ACHN (cell line): ENCODE measurements at regions not wholly inside any gene's neighbourhood (a gene's known extent, or its start where the extent isn't known, plus 50 kb on each side); places are given as distances from the start of the nearest gene placed in this dataset.

Experiments used
- DNase-seq: peaks from one replicate; pipeline ENCODE4 v3.0.0-alpha.2; 2015
- in situ Hi-C: cut with HindIII; loops from 2 replicates; pipeline ENCODE4 v1.10.0; 2017; ENCODE audit warnings: low sequenced_read_pairs, low pct_ligation_motif_present, low pct_unique_long_range_greater_than_20kb

DNA sequence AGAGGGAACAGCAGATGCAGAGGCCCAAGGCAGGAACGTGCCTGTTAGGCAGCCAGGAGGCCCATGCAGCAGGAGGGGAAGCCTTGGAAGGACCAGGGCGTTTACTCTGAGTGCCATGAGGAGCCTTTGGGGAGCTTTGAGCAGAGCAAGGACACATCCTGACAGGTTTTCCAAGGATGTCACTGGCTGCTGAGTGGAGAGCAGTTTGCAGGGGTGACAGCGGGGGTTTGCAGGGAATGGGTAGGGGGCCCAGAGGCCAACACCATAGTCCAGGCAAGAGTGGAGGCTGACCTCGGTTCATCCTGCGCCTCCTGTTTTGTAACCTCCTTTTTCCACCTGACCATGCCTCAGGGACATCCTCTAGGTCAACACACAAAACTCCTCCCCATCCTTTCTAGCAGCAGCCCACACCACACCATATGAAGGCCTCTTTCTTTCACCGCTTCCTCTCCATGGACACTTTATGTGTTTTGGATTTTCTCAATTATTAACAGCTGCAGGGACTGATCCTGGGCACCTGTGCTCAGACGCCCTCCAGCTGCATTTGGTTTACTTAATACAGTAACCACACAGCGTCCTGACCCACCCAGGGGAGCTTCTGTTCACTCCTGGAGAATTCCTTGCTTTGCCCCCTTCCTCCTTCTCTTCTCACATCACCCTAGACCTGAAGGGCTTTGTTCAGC lies 528.5 kb downstream of the MATN1 start:
- DNase-seq: no peak
- in situ Hi-C loops: no loop called here

DNA sequence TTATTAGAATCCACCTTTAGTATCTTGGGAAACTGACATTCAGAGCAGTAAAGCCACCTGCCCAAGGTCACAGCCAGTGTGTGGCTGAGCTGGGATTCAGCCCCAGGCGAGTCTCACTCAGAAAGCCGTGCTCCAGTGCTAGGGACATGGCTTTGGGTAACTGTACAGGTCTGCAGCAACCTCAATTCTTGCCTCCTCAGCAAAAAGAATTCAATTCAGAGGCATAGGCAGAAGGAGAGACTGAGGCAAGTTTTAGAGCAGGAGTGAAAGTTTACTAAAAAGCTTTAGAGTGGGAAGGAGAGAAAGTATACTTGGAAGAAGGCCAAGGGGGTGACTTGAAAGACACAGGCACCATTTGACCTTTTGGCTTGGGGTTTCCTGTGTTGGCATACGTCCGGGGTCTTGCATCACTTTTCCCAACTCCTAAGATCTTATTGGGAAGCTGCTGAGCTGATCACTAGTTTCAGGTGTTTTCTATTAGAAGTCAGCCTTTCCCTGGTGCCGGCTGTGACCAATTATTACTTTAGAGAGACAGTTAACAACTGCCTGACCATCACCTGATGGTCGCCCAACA lies 529.3 kb downstream of the MATN1 start:
- no peak for DNase-seq
- in situ Hi-C loops: no loop called here

DNA sequence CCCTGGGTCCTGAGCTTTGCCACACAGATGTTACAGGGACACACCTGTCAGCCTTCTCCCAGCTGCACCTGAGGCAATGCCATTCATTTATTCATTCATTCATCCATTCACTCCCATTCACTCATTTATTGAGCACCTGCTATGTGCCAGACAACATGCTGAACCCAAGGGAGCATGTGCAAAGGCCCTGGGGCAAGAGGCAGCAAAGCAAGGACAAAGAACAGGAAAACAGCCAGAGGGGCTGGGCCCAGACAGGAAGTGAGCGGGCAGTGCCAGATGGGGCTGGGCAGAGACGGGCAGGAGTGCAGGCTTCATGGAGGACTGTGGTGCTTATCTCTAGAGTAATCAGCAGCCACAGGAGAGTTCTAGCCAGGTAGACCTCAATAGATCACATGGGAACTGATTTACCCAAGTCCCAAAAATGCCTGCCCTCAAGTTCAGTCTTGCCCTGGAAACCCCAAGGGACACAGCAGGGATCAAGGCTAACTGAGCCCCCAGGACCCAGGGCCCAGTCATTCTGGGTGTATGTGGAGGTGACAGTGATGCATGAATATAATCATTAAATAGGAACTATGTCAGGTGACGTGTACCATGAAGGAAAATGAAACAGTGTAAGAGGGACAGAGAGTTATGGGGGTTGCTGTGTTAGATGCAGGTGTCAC lies 530.3 kb downstream of the MATN1 start:
- DNase-seq: no peak
- in situ Hi-C loops: no loop called here

DNA sequence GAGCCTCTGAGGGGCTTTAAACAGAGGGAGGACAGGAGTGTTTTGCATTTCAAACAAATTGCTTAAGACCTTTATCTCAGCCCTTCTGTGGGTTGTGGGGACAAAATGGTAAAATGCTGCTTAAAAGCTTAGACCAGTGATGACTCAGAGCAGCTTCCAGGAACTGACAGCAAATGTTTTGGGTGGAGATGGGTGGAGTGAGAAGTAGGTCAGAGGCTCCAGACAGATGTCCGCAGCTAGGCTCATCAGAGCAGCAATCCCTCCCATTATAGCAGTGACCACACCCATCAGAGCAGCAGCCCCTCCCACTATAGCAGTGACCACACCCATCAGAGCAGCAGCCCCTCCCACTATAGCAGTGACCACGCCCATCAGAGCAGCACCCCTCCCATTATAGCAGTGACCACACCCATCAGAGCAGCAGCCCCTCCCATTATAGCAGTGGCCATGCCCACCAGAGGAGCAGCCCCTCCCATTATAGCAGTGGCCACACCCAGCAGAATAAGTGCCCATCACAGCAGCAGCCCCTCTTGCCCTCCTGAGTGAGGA lies 532.2 kb downstream of the MATN1 start:
- peak; percentile 1 for DNase-seq
- in situ Hi-C loops: no loop called here

DNA sequence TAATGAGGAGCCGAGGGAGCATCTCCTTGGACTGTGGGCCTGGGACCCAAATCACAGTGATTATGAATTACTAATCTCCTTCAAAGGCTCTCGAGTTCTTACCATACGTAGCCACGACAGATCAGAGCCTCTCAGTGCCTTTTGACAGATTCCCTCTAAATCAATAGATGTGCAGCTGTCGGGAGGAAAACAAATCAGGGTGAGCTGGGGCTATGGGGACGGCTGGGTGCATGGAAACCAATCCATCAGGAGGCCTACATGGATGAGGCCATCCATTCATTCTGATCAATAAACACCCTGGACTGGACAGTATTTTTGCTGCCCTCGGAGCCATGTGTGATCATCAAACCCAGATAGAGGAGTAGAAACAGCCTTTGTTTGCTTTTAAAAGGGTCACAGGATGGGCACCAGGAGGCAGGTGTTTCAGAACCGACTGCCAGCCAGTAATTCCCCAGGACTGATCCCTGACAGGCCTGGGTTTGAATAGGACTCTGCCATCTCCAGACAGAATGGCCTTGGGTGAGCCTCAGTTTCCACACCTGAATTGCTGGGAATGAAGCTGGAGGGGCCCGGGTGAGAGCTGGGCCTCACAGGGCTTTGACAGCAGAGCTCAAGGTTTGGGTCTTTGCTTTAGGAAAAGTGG lies 532.8 kb downstream of the MATN1 start:
- DNase-seq: no peak
- in situ Hi-C loops: no loop called here

DNA sequence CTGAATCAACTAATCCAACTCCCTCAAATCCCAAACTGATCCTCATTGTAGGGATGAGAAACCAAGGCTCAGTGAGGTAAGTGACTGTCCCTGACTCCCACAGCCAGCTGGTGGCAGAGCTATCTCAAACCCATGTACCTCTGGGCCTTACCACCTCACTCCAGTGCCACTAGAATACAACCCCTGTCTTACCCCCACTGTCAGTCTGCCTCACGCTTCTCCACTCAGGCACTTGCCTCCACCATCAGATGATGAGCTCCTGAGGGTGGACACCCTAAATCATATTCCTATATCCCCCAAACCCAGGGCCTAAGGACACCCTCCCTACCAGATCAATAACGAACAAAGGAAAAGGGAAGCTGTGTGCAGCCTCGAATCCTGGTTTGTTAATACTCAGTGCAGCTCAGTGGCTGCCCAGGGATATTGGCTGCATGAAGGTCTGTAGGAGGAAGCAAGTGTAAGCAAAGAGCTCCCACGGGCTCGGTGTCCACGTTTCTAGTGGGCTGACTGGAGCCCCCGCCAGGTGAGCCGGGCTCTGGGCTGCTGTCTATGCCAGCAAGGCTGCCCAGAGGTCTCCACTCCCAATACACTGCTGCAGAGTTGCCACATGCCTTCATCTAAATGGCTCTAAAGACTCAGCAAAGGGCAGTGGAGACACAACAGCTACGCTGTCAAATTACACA lies 533.4 kb downstream of the MATN1 start:
- in situ Hi-C loops: no loop called here
- no peak for DNase-seq

DNA sequence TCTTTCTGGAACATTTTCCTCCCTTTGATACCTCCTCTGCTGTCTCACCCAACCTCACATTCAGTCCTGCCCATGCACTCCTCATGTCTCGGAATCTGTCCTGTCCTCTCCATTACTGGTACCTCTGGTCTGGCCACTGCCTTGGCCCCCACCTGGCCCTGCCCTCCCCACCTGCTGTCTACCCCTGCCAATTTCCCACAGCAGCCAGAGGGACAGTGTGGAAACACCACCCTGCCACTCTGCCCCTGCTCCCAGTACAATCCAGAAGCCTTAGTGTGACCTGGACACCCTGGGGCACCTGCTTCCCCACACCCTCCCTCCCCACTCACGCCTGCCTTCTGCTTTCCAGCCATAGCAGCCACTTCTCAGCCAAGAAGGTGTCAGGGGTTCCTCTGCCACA lies 534.4 kb downstream of the MATN1 start:
- in situ Hi-C loops: no loop called here
- DNase-seq: no peak

DNA sequence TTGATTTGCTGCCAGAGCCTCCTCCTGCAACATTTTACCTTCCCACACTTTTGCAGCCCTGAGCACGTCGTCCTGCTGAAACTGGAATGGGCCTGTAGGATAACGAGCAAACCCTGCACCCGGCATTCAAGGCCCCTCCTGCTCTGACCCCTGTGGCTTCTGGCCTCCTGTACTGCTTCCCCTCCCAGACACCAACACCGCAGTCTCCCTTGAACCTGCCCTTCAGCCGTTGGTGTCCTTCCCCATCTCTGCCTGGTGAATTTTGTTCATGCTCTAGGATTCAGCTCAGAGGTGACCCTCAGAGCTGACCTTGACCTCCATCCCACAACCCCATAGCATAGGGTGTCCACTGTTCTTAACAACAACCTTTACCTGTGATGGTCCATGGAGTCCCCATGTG lies 535.1 kb downstream of the MATN1 start:
- in situ Hi-C loops: no loop called here
- no peak for DNase-seq

DNA sequence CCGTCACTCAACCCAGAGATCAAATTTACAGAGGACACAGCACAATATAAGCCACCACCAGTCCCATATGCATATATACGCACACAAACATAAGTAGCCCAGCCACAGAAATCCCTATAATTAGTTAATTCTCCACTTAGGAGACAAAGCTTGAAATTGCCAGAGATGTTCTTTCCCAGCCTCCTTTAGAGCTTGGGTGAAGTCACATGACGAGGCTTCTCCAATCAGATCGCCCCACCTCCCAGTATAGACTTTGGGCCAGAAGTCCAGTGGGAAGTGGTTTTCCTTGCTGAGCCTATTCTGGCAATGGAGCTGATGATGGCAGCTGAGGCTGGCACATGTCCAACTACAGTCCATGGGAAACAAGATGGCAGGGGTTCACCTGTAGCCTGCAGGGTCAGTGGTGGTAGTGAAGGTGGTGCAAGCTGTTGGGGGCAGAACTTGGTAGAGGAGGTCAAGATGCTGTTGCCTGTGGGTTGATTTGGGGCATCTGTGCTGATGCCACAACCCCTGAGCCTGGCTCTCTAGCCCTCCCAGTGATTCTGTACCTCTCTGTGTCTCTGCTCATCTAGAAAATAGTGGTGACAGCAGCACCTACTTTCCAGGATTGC lies 535.9 kb downstream of the MATN1 start:
- in situ Hi-C loops: no loop called here

DNA sequence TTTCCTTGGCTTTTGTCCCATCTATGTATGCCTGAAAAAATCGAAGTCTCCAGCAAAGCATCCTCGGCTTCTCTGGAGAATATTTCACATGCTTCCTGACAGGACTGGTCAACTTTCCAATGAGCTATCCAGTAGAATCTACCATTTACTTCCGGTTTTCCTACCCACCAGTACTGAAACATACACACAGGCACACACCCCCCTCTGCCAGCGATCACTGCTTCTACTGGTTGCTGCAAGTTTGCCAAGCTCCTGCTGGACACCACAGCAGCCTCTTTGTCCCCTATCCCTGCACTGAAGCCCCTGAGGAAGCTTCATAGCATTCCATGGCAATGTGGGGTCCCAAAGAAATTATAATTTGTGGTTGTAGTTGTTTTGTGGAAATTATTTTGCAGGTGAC lies 536.8 kb downstream of the MATN1 start:
- no peak for DNase-seq
- in situ Hi-C loops: no loop called here

More for the DNA sequence above, 535.9 kb downstream of the MATN1 start:
- no peak for DNase-seq

DNA sequence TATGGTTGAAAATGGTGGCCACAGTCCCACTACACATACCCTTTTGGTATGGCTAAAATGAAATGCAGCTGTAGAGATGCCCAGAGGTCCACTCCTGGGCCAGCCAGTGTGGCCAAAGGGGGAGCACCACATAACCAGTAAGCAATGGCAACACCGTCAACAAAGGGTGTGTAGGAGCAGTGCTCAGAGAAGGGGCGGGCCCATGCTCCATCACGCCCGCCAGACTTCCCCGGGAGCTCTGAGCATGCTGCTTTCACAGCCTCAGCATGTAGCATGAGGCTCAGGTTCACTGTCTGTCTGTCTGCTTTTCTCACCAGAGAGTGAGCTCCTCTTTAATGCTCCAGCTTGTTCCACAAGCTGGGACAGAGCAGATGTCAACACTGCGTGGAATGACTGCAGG lies 537.6 kb downstream of the MATN1 start:
- DNase-seq: no peak
- in situ Hi-C loops: no loop called here

DNA sequence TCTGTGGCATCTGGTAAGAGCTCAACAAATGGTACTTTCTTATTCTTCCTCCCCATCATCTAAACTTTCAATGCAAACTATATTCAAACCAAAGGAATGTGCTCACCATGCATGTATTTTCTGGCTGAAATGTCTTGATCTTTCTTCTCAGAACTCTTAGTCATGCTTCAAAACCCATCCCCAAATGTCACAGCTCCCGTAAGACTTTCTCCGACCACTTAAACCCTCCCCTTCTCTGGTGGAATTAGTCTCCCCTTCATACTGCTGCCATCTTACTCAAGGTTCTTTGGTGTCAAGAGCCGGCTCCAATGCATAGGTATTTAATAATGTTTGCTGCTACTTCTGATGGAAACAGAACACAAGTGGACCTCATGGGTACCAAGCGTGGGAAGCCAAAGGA lies 538.1 kb downstream of the MATN1 start:
- no peak for DNase-seq
- in situ Hi-C loops: no loop called here

DNA sequence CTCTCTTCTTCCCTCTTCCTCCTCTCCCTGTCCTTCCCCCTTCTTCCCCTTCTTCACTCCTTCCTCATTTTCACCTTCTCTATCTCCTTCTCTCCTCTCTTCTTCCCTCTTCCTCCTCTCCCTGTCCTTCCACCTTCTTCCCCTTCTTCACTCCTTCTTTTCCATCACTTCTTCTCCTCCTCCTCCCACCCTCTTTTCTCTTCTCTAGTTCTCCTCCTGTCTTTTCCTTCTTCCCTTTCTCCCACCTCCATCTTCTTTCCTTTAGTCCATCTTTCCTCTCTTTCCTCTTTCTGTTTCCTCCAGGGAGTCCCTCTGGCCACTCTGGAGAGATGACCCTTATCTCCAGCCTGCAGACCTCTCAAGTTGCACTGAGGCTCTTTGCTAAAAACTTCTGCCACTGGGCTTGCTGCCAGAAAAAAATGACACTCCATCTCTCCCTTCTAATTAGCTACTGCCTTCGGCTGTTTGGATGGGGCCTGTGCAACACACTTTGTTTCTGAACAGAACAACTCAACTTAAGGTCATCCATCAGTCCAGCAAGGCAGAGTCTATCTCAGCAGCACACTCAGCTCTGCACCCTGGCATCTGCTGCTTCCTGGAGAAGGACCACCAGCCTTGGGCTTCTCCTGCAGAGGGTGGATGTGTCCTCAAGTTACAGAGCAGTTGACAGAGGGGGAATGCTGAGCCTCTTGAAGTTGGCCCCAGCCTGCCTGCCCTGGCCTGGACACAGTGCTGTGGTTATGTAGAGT lies 538.8 kb downstream of the MATN1 start:
- in situ Hi-C loops: no loop called here
- no peak for DNase-seq

DNA sequence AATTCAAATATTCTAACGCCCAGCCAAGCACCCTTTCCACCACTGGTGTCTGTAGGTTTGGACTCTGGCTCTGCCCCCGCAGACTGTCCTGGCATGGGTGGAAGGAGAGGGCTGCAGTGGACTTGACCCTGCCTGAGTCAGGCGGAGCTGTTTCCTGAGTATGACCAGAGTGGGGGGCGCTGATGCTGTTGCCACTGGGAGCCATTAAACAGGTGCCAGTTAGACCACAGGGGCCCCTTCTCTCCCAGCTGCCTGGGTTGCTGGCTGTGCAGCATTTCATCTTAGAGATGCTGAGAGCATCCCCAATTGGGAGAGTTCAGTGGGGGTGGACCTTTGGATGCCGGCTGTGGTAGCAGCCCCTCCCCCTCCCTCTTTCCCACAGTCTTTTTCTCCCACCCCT lies 539.5 kb downstream of the MATN1 start:
- DNase-seq: no peak
- in situ Hi-C loops: no loop called here

DNA sequence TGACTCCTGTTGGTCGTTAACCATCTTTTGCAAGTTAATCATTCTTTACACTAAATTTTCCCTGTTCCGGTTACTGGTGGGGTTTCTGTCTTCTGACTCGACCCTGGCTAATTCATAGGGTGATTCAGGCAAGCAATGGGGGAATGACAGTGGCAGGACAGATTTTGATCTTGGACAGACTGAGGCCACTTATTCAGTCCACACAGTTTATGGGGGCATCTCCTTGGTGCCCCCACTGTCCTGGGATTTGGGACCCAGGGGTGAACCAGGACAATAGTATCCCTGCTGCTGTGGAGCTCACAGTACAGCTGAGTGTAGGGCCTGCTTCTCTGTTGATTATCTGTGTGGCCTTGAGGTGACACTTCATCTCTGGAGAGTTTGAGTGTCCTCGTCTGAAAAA lies 540.4 kb downstream of the MATN1 start:
- in situ Hi-C loops: no loop called here
- no peak for DNase-seq

DNA sequence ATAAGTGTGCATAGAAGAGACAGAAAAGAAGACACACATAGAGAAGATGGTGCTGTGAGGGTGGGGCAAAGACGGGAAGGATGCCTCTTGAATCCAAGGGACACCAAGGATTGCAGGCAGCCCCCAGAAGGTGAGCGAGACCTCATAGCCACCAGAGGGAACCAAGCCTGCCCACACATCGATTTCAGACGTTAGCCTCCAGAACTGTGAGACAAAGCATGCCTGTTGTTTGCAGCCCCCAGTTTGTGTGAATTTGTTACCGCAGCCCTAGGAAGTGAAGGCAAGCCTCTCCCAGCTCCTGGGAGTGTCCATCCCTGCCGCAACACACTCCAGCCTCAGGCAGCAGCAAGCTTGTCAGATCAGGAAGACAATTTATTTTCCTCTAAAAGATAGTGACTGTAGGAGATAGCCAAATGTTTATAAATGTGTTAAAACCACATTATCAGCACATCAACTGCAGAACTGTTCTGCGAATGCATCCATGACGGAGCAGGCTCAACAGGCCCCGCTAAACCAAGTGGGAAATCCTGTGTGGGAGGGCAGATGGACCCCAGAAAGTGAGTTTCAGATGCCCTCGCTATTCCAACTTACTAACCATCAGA lies 543.3 kb downstream of the MATN1 start:
- in situ Hi-C loops: no loop called here

DNA sequence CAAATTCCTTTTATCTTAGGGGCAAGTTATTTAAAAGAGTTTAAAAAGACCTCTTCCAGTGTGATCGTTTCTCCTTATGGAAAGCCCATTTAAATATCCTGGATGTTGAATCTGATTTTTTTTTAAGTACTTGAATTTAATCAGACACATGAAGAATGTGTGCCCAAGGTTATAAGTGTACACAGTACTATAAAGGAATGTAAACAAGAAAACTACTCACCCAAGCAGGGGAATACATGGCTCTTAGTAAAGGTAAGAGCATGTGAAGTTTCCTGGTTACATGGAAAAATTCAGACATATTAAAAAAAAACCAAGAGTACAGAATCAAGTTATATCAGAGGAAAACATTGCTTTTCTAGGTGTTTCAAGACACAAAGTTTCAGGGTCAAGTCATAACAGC lies 546.9 kb downstream of the MATN1 start:
- in situ Hi-C loops: no loop called here
- no peak for DNase-seq

More for the DNA sequence above, 543.3 kb downstream of the MATN1 start:
- DNase-seq: no peak
